ENCODE measurements at regions not wholly inside any gene's neighbourhood (a gene's known extent, or its start where the extent isn't known, plus 50 kb on each side); places are given as distances from the start of the nearest gene placed in this dataset.

GRCh38 chr3:157868196-157868595 lies 238.0 kb downstream of the SHOX2 start:
- Histone ChIP-seq H3K27me3 (replicated peaks in 1 of 7) (no peaks in the 10 kb centered on the region), H3K27ac (no peak overlapping the region), H3K4me1 (no peaks in the 10 kb centered on the region), H3K4me3 (no peak overlapping the region), H3K36me3 (no peaks in the 10 kb centered on the region), H3K9me3 (no peaks in the 10 kb centered on the region)
- DNase-seq, result no peak
- 75 to 81% (median 80%) methylated on average over 1 of the region's 1 CpG for WGBS, 5 donors
- intact Hi-C loops (cut with DNase I; ENCODE audit: low total_unique reads), result no loop called here
- TF ChIP-seq POLR2AphosphoS5 (IDR thresholded peaks at IDR 0.05), result no peak
- TF ChIP-seq POLR2A (IDR thresholded peaks at IDR 0.05), result no peak
- TF ChIP-seq CTCF (IDR thresholded peaks at IDR 0.05 in 8 of 11, conservative IDR thresholded peaks at IDR 0.05 in 3 of 11), result no peak

- intact Hi-C loops (cut with DNase I; ENCODE audit: low total_unique reads), result no loop called here
- Histone ChIP-seq H3K36me3 (no peaks in the 10 kb centered on the region), H3K4me1 (no peaks in the 10 kb centered on the region), H3K27me3 (replicated peaks in 1 of 7) (no peaks in the 10 kb centered on the region), H3K9me3 (no peaks in the 10 kb centered on the region), H3K27ac (no peak overlapping the region), H3K4me3 (no peak overlapping the region)
- peak; percentile 81 for DNase-seq
- 43 to 53% (median 49%) methylated on average over 9 of the region's 9 CpGs for WGBS, 5 donors
- TF ChIP-seq POLR2A (IDR thresholded peaks at IDR 0.05), result no peak
- peak in 7 of 11 experiments; percentile 32 to 63 (median 52) for TF ChIP-seq CTCF (IDR thresholded peaks at IDR 0.05 in 8 of 11, conservative IDR thresholded peaks at IDR 0.05 in 3 of 11)
- TF ChIP-seq POLR2AphosphoS5 (IDR thresholded peaks at IDR 0.05), result no peak
These were observed 240.7 kb downstream of the SHOX2 start for GRCh38 chr3:157865352-157866000.

- Histone ChIP-seq H3K4me3 (no peak overlapping the region), H3K27me3 (replicated peaks in 1 of 7) (no peaks in the 10 kb centered on the region), H3K27ac (no peak overlapping the region), H3K4me1 (no peaks in the 10 kb centered on the region), H3K36me3 (no peaks in the 10 kb centered on the region), H3K9me3 (no peaks in the 10 kb centered on the region)
- DNase-seq, result no peak
- no peak for TF ChIP-seq POLR2AphosphoS5 (IDR thresholded peaks at IDR 0.05)
- no peak for TF ChIP-seq CTCF (IDR thresholded peaks at IDR 0.05 in 8 of 11, conservative IDR thresholded peaks at IDR 0.05 in 3 of 11)
- TF ChIP-seq POLR2A (IDR thresholded peaks at IDR 0.05), result no peak
- intact Hi-C loops (cut with DNase I; ENCODE audit: low total_unique reads), result no loop called here
- WGBS, 5 donors, result 46 to 71% (median 66%) methylated on average over 4 of the region's 4 CpGs
These were observed 245.0 kb downstream of the SHOX2 start for GRCh38 chr3:157861076-157861765.

- Histone ChIP-seq H3K36me3 (no peaks in the 10 kb centered on the region), H3K9me3 (no peaks in the 10 kb centered on the region), H3K4me1 (no peaks in the 10 kb centered on the region), H3K4me3 (no peak overlapping the region), H3K27ac (no peak overlapping the region), H3K27me3 (replicated peaks in 1 of 7) (no peaks in the 10 kb centered on the region)
- TF ChIP-seq CTCF (IDR thresholded peaks at IDR 0.05 in 8 of 11, conservative IDR thresholded peaks at IDR 0.05 in 3 of 11) (no peak), POLR2A (IDR thresholded peaks at IDR 0.05) (no peak), POLR2AphosphoS5 (IDR thresholded peaks at IDR 0.05) (no peak)
- no peak for DNase-seq
- intact Hi-C loops (cut with DNase I; ENCODE audit: low total_unique reads), result no loop called here
- 72 to 86% (median 75%) methylated on average over 2 of the region's 2 CpGs for WGBS, 5 donors
These were observed 246.7 kb downstream of the SHOX2 start for GRCh38 chr3:157859541-157859940.
